ENCODE measurements at regions not wholly inside any gene's neighbourhood (a gene's known extent, or its start where the extent isn't known, plus 50 kb on each side); places are given as distances from the start of the nearest gene placed in this dataset.

- intact Hi-C loops (cut with DNase I) = no loop called here
- Histone ChIP-seq H3K4me1 (no peaks in the 10 kb centered on the region), H3K27ac (no peak overlapping the region), H3K27me3 (no peaks in the 10 kb centered on the region), H3K4me3 (no peak overlapping the region), H3K36me3 (no peaks in the 10 kb centered on the region), H3K9me3 (no peaks in the 10 kb centered on the region)
- DNase-seq = no peak
- TF ChIP-seq, protein P1, sequence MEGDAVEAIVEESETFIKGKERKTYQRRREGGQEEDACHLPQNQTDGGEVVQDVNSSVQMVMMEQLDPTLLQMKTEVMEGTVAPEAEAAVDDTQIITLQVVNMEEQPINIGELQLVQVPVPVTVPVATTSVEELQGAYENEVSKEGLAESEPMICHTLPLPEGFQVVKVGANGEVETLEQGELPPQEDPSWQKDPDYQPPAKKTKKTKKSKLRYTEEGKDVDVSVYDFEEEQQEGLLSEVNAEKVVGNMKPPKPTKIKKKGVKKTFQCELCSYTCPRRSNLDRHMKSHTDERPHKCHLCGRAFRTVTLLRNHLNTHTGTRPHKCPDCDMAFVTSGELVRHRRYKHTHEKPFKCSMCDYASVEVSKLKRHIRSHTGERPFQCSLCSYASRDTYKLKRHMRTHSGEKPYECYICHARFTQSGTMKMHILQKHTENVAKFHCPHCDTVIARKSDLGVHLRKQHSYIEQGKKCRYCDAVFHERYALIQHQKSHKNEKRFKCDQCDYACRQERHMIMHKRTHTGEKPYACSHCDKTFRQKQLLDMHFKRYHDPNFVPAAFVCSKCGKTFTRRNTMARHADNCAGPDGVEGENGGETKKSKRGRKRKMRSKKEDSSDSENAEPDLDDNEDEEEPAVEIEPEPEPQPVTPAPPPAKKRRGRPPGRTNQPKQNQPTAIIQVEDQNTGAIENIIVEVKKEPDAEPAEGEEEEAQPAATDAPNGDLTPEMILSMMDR (IDR thresholded peaks at IDR 0.05) = no peak
- ATAC-seq = no peak
These were observed 413.8 kb upstream of the SLC14A2 start for GRCh38 chr18:45201489-45201888.

- no peak overlapping the region for H3K4me3 ChIP-seq
- intact Hi-C loops (cut with DNase I) = no loop called here
- H3K36me3 ChIP-seq = no peaks in the 10 kb centered on the region
- no peak overlapping the region for H3K27ac ChIP-seq
- DNase-seq = no peak
- TF ChIP-seq, protein P1 (IDR thresholded peaks at IDR 0.05) = no peak
- H3K9me3 ChIP-seq = no peaks in the 10 kb centered on the region
- no peaks in the 10 kb centered on the region for H3K4me1 ChIP-seq
- ATAC-seq = no peak
- H3K27me3 ChIP-seq = no peaks in the 10 kb centered on the region
These were observed 413.2 kb upstream of the SLC14A2 start for GRCh38 chr18:45202061-45202460.

- DNase-seq (no peak), ATAC-seq (no peak)
- TF ChIP-seq, protein P1 (IDR thresholded peaks at IDR 0.05) = no peak
These were observed 411.6 kb upstream of the SLC14A2 start for GRCh38 chr18:45203677-45204076.

DNA sequence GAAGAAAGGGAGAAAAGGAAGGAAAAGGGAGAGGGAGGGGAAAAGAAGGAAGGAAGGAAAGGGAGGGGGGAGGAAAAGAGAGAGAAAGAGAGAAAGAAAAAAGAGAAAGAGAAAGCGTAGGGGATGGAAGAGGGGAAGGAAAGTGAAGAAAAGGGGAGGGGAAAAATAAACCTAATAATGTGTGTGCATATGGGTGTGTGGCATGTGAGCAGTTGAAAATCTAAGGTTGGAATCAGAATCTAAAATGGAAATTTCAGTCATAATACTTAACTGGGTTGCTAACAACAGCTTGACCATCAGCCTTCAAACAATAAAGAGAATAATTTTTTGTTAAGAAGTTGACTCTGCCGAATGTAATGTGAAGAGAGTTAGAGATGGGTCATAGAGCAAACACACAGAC is 407.9 kb upstream of the SLC14A2 start:
- DNase-seq = no peak
- no peak for ATAC-seq
- intact Hi-C loops (cut with DNase I) = no loop called here
- Histone ChIP-seq H3K27me3 (no peaks in the 10 kb centered on the region), H3K36me3 (no peaks in the 10 kb centered on the region), H3K9me3 (no peaks in the 10 kb centered on the region), H3K27ac (no peak overlapping the region), H3K4me1 (no peaks in the 10 kb centered on the region), H3K4me3 (no peak overlapping the region)
- TF ChIP-seq, protein P1 (IDR thresholded peaks at IDR 0.05) = no peak

More at GRCh38 chr18:45203677-45204076, 411.6 kb upstream of the SLC14A2 start:
- Histone ChIP-seq H3K9me3 (no peaks in the 10 kb centered on the region), H3K27ac (no peak overlapping the region), H3K36me3 (no peaks in the 10 kb centered on the region), H3K4me3 (no peak overlapping the region), H3K4me1 (no peaks in the 10 kb centered on the region), H3K27me3 (no peaks in the 10 kb centered on the region)
- intact Hi-C loops (cut with DNase I) = no loop called here

DNA sequence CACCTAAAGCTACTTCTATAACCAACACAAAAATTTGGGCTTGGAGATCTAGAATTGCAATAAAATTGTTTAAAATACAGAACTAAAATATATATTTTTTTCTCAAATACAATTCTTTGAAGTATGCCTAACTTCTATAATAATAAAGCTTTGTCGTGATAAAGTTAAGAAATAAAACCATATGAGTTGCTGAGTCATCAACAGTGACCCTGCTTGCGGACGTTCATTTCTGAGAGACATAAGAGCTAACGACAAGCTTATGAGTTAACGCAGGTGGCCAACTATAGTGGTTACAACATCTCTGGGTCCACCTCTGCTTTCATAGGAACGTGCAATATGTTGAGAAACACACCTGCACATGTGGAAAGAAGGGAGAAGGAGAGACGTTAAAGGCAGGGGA is 407.1 kb upstream of the SLC14A2 start:
- Histone ChIP-seq H3K9me3 (no peaks in the 10 kb centered on the region), H3K27me3 (no peaks in the 10 kb centered on the region), H3K4me3 (no peak overlapping the region), H3K36me3 (no peaks in the 10 kb centered on the region), H3K27ac (no peak overlapping the region), H3K4me1 (peaks cover 0 to 3% of the 10 kb centered on the region in 2 donors)
- DNase-seq (no peak), ATAC-seq (no peak)
- TF ChIP-seq, protein P1 (IDR thresholded peaks at IDR 0.05) = no peak
- intact Hi-C loops (cut with DNase I) = no loop called here
